PC-9 (cell line): ENCODE measurements at regions not wholly inside any gene's neighbourhood (a gene's known extent, or its start where the extent isn't known, plus 50 kb on each side); places are given as distances from the start of the nearest gene placed in this dataset.

ENCODE experiments used
- BruUV-seq: library from RNA; stranded (reverse); fragments of 400-500 nt; replicated peaks from 2 replicates; lab custom pipeline; 2021; lab: Mats Ljungman, UMichigan
- CTCF ChIA-PET: fragments of 300-600 bp; sonication (Branson Sonifier 250); formaldehyde crosslinking; loops from one replicate; lab custom pipeline; 2022; ENCODE audit warnings: antibody characterized with exemption; lab: Charles Lee
- POLR2A ChIA-PET: fragments of 300-600 bp; sonication (Branson Sonifier 250); formaldehyde crosslinking; loops from one replicate; lab custom pipeline; 2022; ENCODE audit warnings: antibody characterized with exemption; ENCODE audit not compliant: unreplicated experiment; lab: Charles Lee
- DNase-seq, 2 experiments: peaks; one replicate each; pipeline versions ENCODE4 v3.0.0 to v3.0.0-alpha.2; 2015 to 2022; ENCODE audit warnings: mixed read lengths in 1 of 2
- H2AFZ ChIP-seq: fragments of 200-600 bp; sonication (generic); 2 replicates; pipeline ENCODE4 v1.8.1; 2017; ENCODE audit warnings: antibody characterized with exemption
- H3F3A ChIP-seq: fragments of 200-600 bp; sonication (generic); 2 replicates; pipeline ENCODE4 v1.8.1; 2017; ENCODE audit warnings: antibody characterized with exemption, mild to moderate bottlenecking, low read depth; ENCODE audit not compliant: insufficient read depth
- H3K27ac ChIP-seq: fragments of 200-600 bp; sonication (generic); 2 replicates; pipeline ENCODE4 v1.6.1; 2016; ENCODE audit warnings: mixed run types
- H3K27me3 ChIP-seq: fragments of 200-600 bp; sonication (generic); 2 replicates; pipeline ENCODE4 v1.6.1; 2016; ENCODE audit warnings: low read depth, mixed run types; ENCODE audit not compliant: insufficient read depth
- H3K36me3 ChIP-seq: fragments of 200-600 bp; sonication (generic); 2 replicates; pipeline ENCODE4 v1.6.1; 2016; ENCODE audit warnings: low read depth, mixed run types
- H3K4me1 ChIP-seq: fragments of 200-600 bp; sonication (generic); replicated peaks from 2 replicates; pipeline ENCODE4 v1.6.1; 2016; ENCODE audit warnings: mixed run types; ENCODE audit not compliant: insufficient read depth
- H3K4me2 ChIP-seq: fragments of 200-600 bp; sonication (generic); 2 replicates; pipeline ENCODE4 v1.6.1; 2017; ENCODE audit warnings: mixed run types
- H3K4me3 ChIP-seq: fragments of 200-600 bp; sonication (generic); 2 replicates; pipeline ENCODE4 v1.6.1; 2016; ENCODE audit warnings: mixed run types
- H3K79me2 ChIP-seq: fragments of 200-600 bp; sonication (generic); 2 replicates; pipeline ENCODE4 v1.6.1; 2017; ENCODE audit warnings: low read depth, mixed run types
- H3K9me2 ChIP-seq: fragments of 200-600 bp; sonication (generic); 2 replicates; pipeline ENCODE4 v1.8.1; 2017; ENCODE audit warnings: mild to moderate bottlenecking; ENCODE audit not compliant: insufficient read depth
- H3K9me3 ChIP-seq: fragments of 200-600 bp; sonication (generic); 2 replicates; pipeline ENCODE4 v1.8.1; 2016; ENCODE audit warnings: low read depth; ENCODE audit not compliant: insufficient read depth
- H4K20me1 ChIP-seq: fragments of 200-600 bp; sonication (generic); 2 replicates; pipeline ENCODE4 v1.8.1; 2017; ENCODE audit not compliant: insufficient read depth
- CTCF ChIP-seq: fragments of 200-600 bp; sonication (generic); conservative IDR thresholded peaks from 2 replicates; pipeline ENCODE4 v1.6.1; 2017; ENCODE audit warnings: mixed run types, antibody characterized with exemption, mild to moderate bottlenecking, moderate library complexity
- EZH2 ChIP-seq: fragments of 200-600 bp; sonication (generic); IDR thresholded peaks from 2 replicates; pipeline ENCODE4 v1.8.0; 2017; ENCODE audit warnings: antibody characterized with exemption, low read depth
- intact Hi-C: fragments of 100-400 bp; cut with micrococcal nuclease; formaldehyde crosslinking; loops from one replicate; pipeline ENCODE4 v1.10.0; 2022; ENCODE audit not compliant: unreplicated experiment

- Histone ChIP-seq H4K20me1 (no peaks in the 10 kb centered on the region), H3K79me2 (no peaks in the 10 kb centered on the region), H3K4me3 (no peak overlapping the region), H3K36me3 (no peaks in the 10 kb centered on the region), H3K4me1 (no peaks in the 10 kb centered on the region), H3K27ac (no peak overlapping the region), H3K9me3 (no peaks in the 10 kb centered on the region), H3K9me2 (no peaks in the 10 kb centered on the region), H3F3A (peaks cover 9% of the 10 kb centered on the region), H3K4me2 (no peak overlapping the region), H3K27me3 (peaks cover 58% of the 10 kb centered on the region), H2AFZ (no peak overlapping the region)
- CTCF ChIA-PET, result no interaction called here
- intact Hi-C loops, result no loop called here
- no peak for TF ChIP-seq EZH2
- TF ChIP-seq CTCF, result no peak
- no peak for DNase-seq
- BruUV-seq, result no TSS peak
- POLR2A ChIA-PET, result no interaction called here
Observed at GRCh38 chr7:157483971-157484410, 147.2 kb downstream of the DNAJB6 start.

GRCh38 chr7:157484411-157485081 lies 147.7 kb downstream of the DNAJB6 start:
- intact Hi-C loops, result no loop called here
- Histone ChIP-seq H3K9me2 (no peaks in the 10 kb centered on the region), H3F3A (peaks cover 9% of the 10 kb centered on the region), H3K4me2 (no peak overlapping the region), H3K4me3 (no peak overlapping the region), H3K9me3 (no peaks in the 10 kb centered on the region), H3K27ac (no peak overlapping the region), H2AFZ (no peak overlapping the region), H3K27me3 (peaks cover 54% of the 10 kb centered on the region), H3K4me1 (no peaks in the 10 kb centered on the region), H3K79me2 (no peaks in the 10 kb centered on the region), H4K20me1 (no peaks in the 10 kb centered on the region), H3K36me3 (no peaks in the 10 kb centered on the region)
- ChIA-PET CTCF (no interaction called here), POLR2A (no interaction called here)
- BruUV-seq, result no TSS peak
- DNase-seq, result no peak
- TF ChIP-seq EZH2, result no peak
- TF ChIP-seq CTCF, result no peak

GRCh38 chr7:157485361-157485831 lies 148.6 kb downstream of the DNAJB6 start:
- Histone ChIP-seq H3K4me2 (no peak overlapping the region), H3K4me1 (peaks cover 3% of the 10 kb centered on the region; the same call in 1 of the 2 replicates), H3K9me3 (no peaks in the 10 kb centered on the region), H3K36me3 (no peaks in the 10 kb centered on the region), H4K20me1 (no peaks in the 10 kb centered on the region), H3K27me3 (peaks cover 54% of the 10 kb centered on the region), H3F3A (peaks cover 16% of the 10 kb centered on the region), H2AFZ (no peak overlapping the region), H3K27ac (no peak overlapping the region), H3K9me2 (no peaks in the 10 kb centered on the region), H3K4me3 (no peak overlapping the region), H3K79me2 (no peaks in the 10 kb centered on the region)
- no TSS peak for BruUV-seq
- CTCF ChIA-PET, result no interaction called here
- DNase-seq, result no peak
- intact Hi-C loops, result no loop called here
- TF ChIP-seq CTCF (no peak), EZH2 (no peak)
- POLR2A ChIA-PET, result no interaction called here
